ENCODE measurements at regions not wholly inside any gene's neighbourhood (a gene's known extent, or its start where the extent isn't known, plus 50 kb on each side); places are given as distances from the start of the nearest gene placed in this dataset.
"Not testable (repeated sequence)": the region's sequence is repeated elsewhere in the genome, so short reads cannot be mapped to it uniquely, and the experiment has no call there.

DNA sequence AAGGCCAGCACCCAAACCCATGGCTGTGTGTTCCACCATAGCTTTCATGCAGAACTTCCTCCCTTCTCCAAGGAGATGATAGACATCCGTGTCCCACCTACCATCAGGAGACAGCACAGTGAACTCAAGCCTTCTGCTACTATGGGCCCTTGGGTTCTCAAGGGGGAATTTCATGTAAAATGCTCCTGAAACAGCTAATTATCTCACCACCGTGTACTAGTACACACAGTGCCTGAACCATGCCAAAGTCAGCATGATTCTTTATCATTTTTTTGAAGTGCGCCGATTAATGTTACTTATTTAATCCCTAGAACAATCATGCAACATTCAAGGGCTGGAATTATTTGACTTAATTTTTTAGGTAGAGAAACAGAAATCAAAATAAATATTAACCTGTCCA, 151.7 kb downstream of the FAM72C start:
- H4K8ac ChIP-seq (ENCODE audit: low read depth, low read length); H4K12ac ChIP-seq (ENCODE audit: low read depth, low read length); H3K27ac ChIP-seq (ENCODE audit: low read depth, low read length); H2BK12ac ChIP-seq (ENCODE audit: low read length); H3K9ac ChIP-seq (ENCODE audit: low read length); H4K91ac ChIP-seq (ENCODE audit: low read depth, low read length); H2BK5ac ChIP-seq (ENCODE audit: low read depth, low read length, poor library complexity); H3K4me2 ChIP-seq (ENCODE audit: low read length); H3K4me3 ChIP-seq (ENCODE audit: low read depth, low read length); H3K4ac ChIP-seq (ENCODE audit: low read depth, low read length); H3K23ac ChIP-seq (ENCODE audit: low read length); H3K9me3 ChIP-seq (ENCODE audit: insufficient read depth, low read depth, low read length); H3K79me2 ChIP-seq (ENCODE audit: control insufficient read depth, insufficient read depth, low read length, poor library complexity); H3K36me3 ChIP-seq (ENCODE audit: control insufficient read depth in 1 of 2, insufficient read depth in 2 of 2, low read length in 2 of 2); H2BK120ac ChIP-seq (ENCODE audit: insufficient read depth, low read length, poor library complexity); H3K27me3 ChIP-seq (ENCODE audit: insufficient read depth, low read length); H3K4me1 ChIP-seq (ENCODE audit: control insufficient read depth in 1 of 2, insufficient read depth in 2 of 2, low read length in 2 of 2); H2AK5ac ChIP-seq (ENCODE audit: low read length); H3K18ac ChIP-seq (ENCODE audit: low read length); H3K79me1 ChIP-seq (ENCODE audit: low read length); H3K14ac ChIP-seq (ENCODE audit: low read length); H2AFZ ChIP-seq (ENCODE audit: insufficient read depth, low read length, poor library complexity); DNase-seq: not testable (repeated sequence)
- no CpG with 5 or more reads among the region's 4 CpGs for WGBS (ENCODE audit: extremely low coverage, insufficient coverage, insufficient read length)

GRCh38 chr1:143816369-143816768, 155.4 kb downstream of the FAM72C start:
- not testable (repeated sequence) for H4K12ac ChIP-seq (ENCODE audit: low read depth, low read length); H3K4me1 ChIP-seq (ENCODE audit: control insufficient read depth in 1 of 2, insufficient read depth in 2 of 2, low read length in 2 of 2); H2BK120ac ChIP-seq (ENCODE audit: insufficient read depth, low read length, poor library complexity); H3K79me1 ChIP-seq (ENCODE audit: low read length); H3K27ac ChIP-seq (ENCODE audit: low read depth, low read length); H3K18ac ChIP-seq (ENCODE audit: low read length); H3K36me3 ChIP-seq (ENCODE audit: control insufficient read depth in 1 of 2, insufficient read depth in 2 of 2, low read length in 2 of 2); H3K9me3 ChIP-seq (ENCODE audit: insufficient read depth, low read depth, low read length); H3K27me3 ChIP-seq (ENCODE audit: insufficient read depth, low read length); H3K79me2 ChIP-seq (ENCODE audit: control insufficient read depth, insufficient read depth, low read length, poor library complexity); H4K91ac ChIP-seq (ENCODE audit: low read depth, low read length); H3K14ac ChIP-seq (ENCODE audit: low read length); H4K8ac ChIP-seq (ENCODE audit: low read depth, low read length); H3K4me3 ChIP-seq (ENCODE audit: low read depth, low read length); H2BK5ac ChIP-seq (ENCODE audit: low read depth, low read length, poor library complexity); H2BK12ac ChIP-seq (ENCODE audit: low read length); DNase-seq; H3K4ac ChIP-seq (ENCODE audit: low read depth, low read length); H3K4me2 ChIP-seq (ENCODE audit: low read length); H2AFZ ChIP-seq (ENCODE audit: insufficient read depth, low read length, poor library complexity); H3K9ac ChIP-seq (ENCODE audit: low read length); H3K23ac ChIP-seq (ENCODE audit: low read length); H2AK5ac ChIP-seq (ENCODE audit: low read length)
- no CpG with 5 or more reads among the region's 1 CpG for WGBS (ENCODE audit: extremely low coverage, insufficient coverage, insufficient read length)

GRCh38 chr1:143805374-143805773, 166.4 kb downstream of the FAM72C start:
- no CpG with 5 or more reads among the region's 4 CpGs for WGBS (ENCODE audit: extremely low coverage, insufficient coverage, insufficient read length)

GRCh38 chr1:143804707-143805356, 167.0 kb downstream of the FAM72C start:
- H3K9ac ChIP-seq (ENCODE audit: low read length); H3K4me1 ChIP-seq (ENCODE audit: control insufficient read depth in 1 of 2, insufficient read depth in 2 of 2, low read length in 2 of 2); H3K4me2 ChIP-seq (ENCODE audit: low read length); H2AFZ ChIP-seq (ENCODE audit: insufficient read depth, low read length, poor library complexity); H3K79me1 ChIP-seq (ENCODE audit: low read length); H2BK120ac ChIP-seq (ENCODE audit: insufficient read depth, low read length, poor library complexity); H4K91ac ChIP-seq (ENCODE audit: low read depth, low read length); H3K9me3 ChIP-seq (ENCODE audit: insufficient read depth, low read depth, low read length); H3K4me3 ChIP-seq (ENCODE audit: low read depth, low read length); H3K79me2 ChIP-seq (ENCODE audit: control insufficient read depth, insufficient read depth, low read length, poor library complexity); H2BK12ac ChIP-seq (ENCODE audit: low read length); H3K14ac ChIP-seq (ENCODE audit: low read length); H4K12ac ChIP-seq (ENCODE audit: low read depth, low read length); H2AK5ac ChIP-seq (ENCODE audit: low read length); DNase-seq; H3K23ac ChIP-seq (ENCODE audit: low read length); H3K27me3 ChIP-seq (ENCODE audit: insufficient read depth, low read length); H3K18ac ChIP-seq (ENCODE audit: low read length); H3K36me3 ChIP-seq (ENCODE audit: control insufficient read depth in 1 of 2, insufficient read depth in 2 of 2, low read length in 2 of 2); H2BK5ac ChIP-seq (ENCODE audit: low read depth, low read length, poor library complexity); H4K8ac ChIP-seq (ENCODE audit: low read depth, low read length); H3K27ac ChIP-seq (ENCODE audit: low read depth, low read length); H3K4ac ChIP-seq (ENCODE audit: low read depth, low read length): not testable (repeated sequence)
- no CpG with 5 or more reads among the region's 16 CpGs for WGBS (ENCODE audit: extremely low coverage, insufficient coverage, insufficient read length)

More at GRCh38 chr1:143805374-143805773, 166.4 kb downstream of the FAM72C start:
- H2BK12ac ChIP-seq (ENCODE audit: low read length); H3K4me3 ChIP-seq (ENCODE audit: low read depth, low read length); H3K36me3 ChIP-seq (ENCODE audit: control insufficient read depth in 1 of 2, insufficient read depth in 2 of 2, low read length in 2 of 2); H3K27ac ChIP-seq (ENCODE audit: low read depth, low read length); H3K4me2 ChIP-seq (ENCODE audit: low read length); H4K91ac ChIP-seq (ENCODE audit: low read depth, low read length); H3K79me1 ChIP-seq (ENCODE audit: low read length); H3K9ac ChIP-seq (ENCODE audit: low read length); H3K9me3 ChIP-seq (ENCODE audit: insufficient read depth, low read depth, low read length); H2AK5ac ChIP-seq (ENCODE audit: low read length); H3K27me3 ChIP-seq (ENCODE audit: insufficient read depth, low read length); H4K8ac ChIP-seq (ENCODE audit: low read depth, low read length); DNase-seq; H2BK120ac ChIP-seq (ENCODE audit: insufficient read depth, low read length, poor library complexity); H2BK5ac ChIP-seq (ENCODE audit: low read depth, low read length, poor library complexity); H2AFZ ChIP-seq (ENCODE audit: insufficient read depth, low read length, poor library complexity); H3K79me2 ChIP-seq (ENCODE audit: control insufficient read depth, insufficient read depth, low read length, poor library complexity); H3K4me1 ChIP-seq (ENCODE audit: control insufficient read depth in 1 of 2, insufficient read depth in 2 of 2, low read length in 2 of 2); H3K4ac ChIP-seq (ENCODE audit: low read depth, low read length); H4K12ac ChIP-seq (ENCODE audit: low read depth, low read length); H3K18ac ChIP-seq (ENCODE audit: low read length); H3K14ac ChIP-seq (ENCODE audit: low read length); H3K23ac ChIP-seq (ENCODE audit: low read length): not testable (repeated sequence)

Data from trophoblast cell (in vitro differentiated cells and primary cell).